Endothelial cell of umbilical vein (primary cell): ENCODE measurements at regions not wholly inside any gene's neighbourhood (a gene's known extent, or its start where the extent isn't known, plus 50 kb on each side); places are given as distances from the start of the nearest gene placed in this dataset.
"Not testable (repeated sequence)": the region's sequence is repeated elsewhere in the genome, so short reads cannot be mapped to it uniquely, and the experiment has no call there.

Experiments used
- BruUV-seq: library from RNA; stranded (reverse); fragments of 400-500 nt; replicated peaks from 2 replicates; lab custom pipeline; 2021; lab: Mats Ljungman, UMichigan
- CTCF ChIA-PET: fragments of 300-600, 350-600 bp; sonication (Branson Sonifier 250); formaldehyde crosslinking; loops from one replicate; lab custom pipeline; 2021; ENCODE audit warnings: antibody characterized with exemption, inconsistent platforms; lab: Charles Lee
- POLR2A ChIA-PET: fragments of 300-600, 350-600 bp; sonication (Branson Sonifier 250); formaldehyde crosslinking; loops from one replicate; lab custom pipeline; 2021; ENCODE audit warnings: antibody characterized with exemption, inconsistent platforms; lab: Charles Lee
- DNase-seq: peaks from one replicate; pipeline ENCODE4 v3.0.0-alpha.2; 2011; ENCODE audit warnings: low read depth, low spot score
- FAIRE-seq: peaks from 2 replicates; lab custom pipeline; 2011; peaks lifted over from hg19 to GRCh38; lab: Jason Lieb, UNC
- H2AFZ ChIP-seq: 2 replicates; pipeline ENCODE4 v1.6.0; 2012; ENCODE audit warnings: low read depth, low read length, control low read depth, inconsistent platforms
- H3K27ac ChIP-seq: 2 replicates; pipeline ENCODE4 v1.5.1; 2011; ENCODE audit warnings: low read depth, mild to moderate bottlenecking, control low read depth, low read length, moderate library complexity; ENCODE audit not compliant: insufficient read depth
- H3K27me3 ChIP-seq, 2 experiments: 2 replicates each; pipeline versions ENCODE4 v1.6.0 to v1.6.1; 2011; ENCODE audit warnings: low read length in 2 of 2, mixed read lengths in 1 of 2; ENCODE audit not compliant: control insufficient read depth in 2 of 2, insufficient read depth in 2 of 2
- H3K36me3 ChIP-seq, 2 experiments: 2 replicates in 1 of 2; 3 replicates in 1 of 2; pipeline ENCODE4 v1.5.1; 2011; ENCODE audit warnings: low read length in 2 of 2, mild to moderate bottlenecking in 1 of 2, moderate library complexity in 1 of 2; ENCODE audit not compliant: control insufficient read depth in 2 of 2, insufficient read depth in 2 of 2; ENCODE audit errors: extremely low read depth in 1 of 2
- H3K4me1 ChIP-seq: 3 replicates; pipeline ENCODE4 v1.5.1; 2011; ENCODE audit warnings: mild to moderate bottlenecking, low read length; ENCODE audit not compliant: control insufficient read depth, insufficient read depth; ENCODE audit errors: extremely low read depth
- H3K4me2 ChIP-seq: 2 replicates; pipeline ENCODE4 v1.6.1; 2011; ENCODE audit warnings: low read length, control low read depth, mixed read lengths; ENCODE audit not compliant: insufficient read depth
- H3K4me3 ChIP-seq, 3 experiments: fragments of 200-600 bp in 1 of 3; sonication (generic), shearing (Covaris generic) in 1 of 3; replicated peaks in 1 of 3; 2 replicates each; pipeline ENCODE4 v1.5.1; 2011 to 2016; ENCODE audit warnings: control low read depth in 3 of 3, low read length in 3 of 3, mild to moderate bottlenecking in 2 of 3, inconsistent platforms in 1 of 3, low read depth in 1 of 3, moderate library complexity in 1 of 3; ENCODE audit not compliant: insufficient read depth in 1 of 3
- H3K79me2 ChIP-seq: 2 replicates; pipeline ENCODE4 v1.6.0; 2012; ENCODE audit warnings: low read length, inconsistent platforms; ENCODE audit not compliant: control insufficient read depth, insufficient read depth
- H3K9ac ChIP-seq: replicated peaks from 2 replicates; pipeline ENCODE3; 2011; ENCODE audit warnings: low read length, control low read depth; ENCODE audit not compliant: insufficient read depth; ENCODE audit errors: extremely low read depth
- H3K9me1 ChIP-seq: replicated peaks from 3 replicates; pipeline ENCODE4 v1.6.0; 2011; ENCODE audit warnings: mild to moderate bottlenecking, low read length; ENCODE audit not compliant: control insufficient read depth, insufficient read depth; ENCODE audit errors: extremely low read depth
- H3K9me3 ChIP-seq: replicated peaks from 2 replicates; pipeline ENCODE4 v1.5.1; 2012; ENCODE audit warnings: low read length, inconsistent platforms; ENCODE audit not compliant: control insufficient read depth, insufficient read depth
- H4K20me1 ChIP-seq: replicated peaks from 2 replicates; pipeline ENCODE3; 2011; ENCODE audit warnings: mild to moderate bottlenecking, low read length; ENCODE audit not compliant: control insufficient read depth, insufficient read depth; ENCODE audit errors: extremely low read depth
- EZH2 ChIP-seq: IDR thresholded peaks from 2 replicates; pipeline ENCODE4 v1.6.1; 2012; ENCODE audit warnings: borderline replicate concordance, low read depth, mild to moderate bottlenecking, moderate library complexity, low read length, inconsistent platforms; ENCODE audit not compliant: severe bottlenecking
- FOS ChIP-seq: IDR thresholded peaks from 2 replicates; pipeline ENCODE4 v1.6.1; 2011; ENCODE audit warnings: mild to moderate bottlenecking, low read length, moderate library complexity, borderline replicate concordance; ENCODE audit not compliant: insufficient read depth
- GATA2 ChIP-seq: IDR thresholded peaks from 2 replicates; pipeline ENCODE4 v1.7.0; 2011; ENCODE audit warnings: low read depth, mild to moderate bottlenecking, moderate library complexity, mixed read lengths, low read length; ENCODE audit not compliant: insufficient read length, insufficient read depth
- JUN ChIP-seq: IDR thresholded peaks from 2 replicates; pipeline ENCODE4 v1.6.1; 2011; ENCODE audit warnings: borderline replicate concordance, low read depth; ENCODE audit not compliant: insufficient read length, insufficient read depth
- MYC ChIP-seq: IDR thresholded peaks from one replicate; pipeline ENCODE4 v1.6.1; 2011; ENCODE audit warnings: mild to moderate bottlenecking, low read depth, low read length
- POLR2A ChIP-seq: IDR thresholded peaks from 2 replicates; pipeline ENCODE4 v1.6.1; 2012; ENCODE audit warnings: low read depth, mild to moderate bottlenecking, control low read depth, low read length
- POLR2AphosphoS5 ChIP-seq: IDR thresholded peaks from 2 replicates; pipeline ENCODE4 v1.6.1; 2012; ENCODE audit warnings: low read depth, mild to moderate bottlenecking, control low read depth, low read length, moderate library complexity; ENCODE audit not compliant: insufficient read depth
- dilution Hi-C: fragments of 300-500 bp; cut with MboI; formaldehyde crosslinking; loops from one replicate; pipeline ENCODE4 v1.15.0; 2019; ENCODE audit warnings: low sequenced_read_pairs; ENCODE audit not compliant: extremely low pct_ligation_motif_present
- intact Hi-C: fragments of 100-400 bp; cut with micrococcal nuclease; formaldehyde crosslinking; loops from one replicate; pipeline ENCODE4 v1.10.0; 2022

DNA sequence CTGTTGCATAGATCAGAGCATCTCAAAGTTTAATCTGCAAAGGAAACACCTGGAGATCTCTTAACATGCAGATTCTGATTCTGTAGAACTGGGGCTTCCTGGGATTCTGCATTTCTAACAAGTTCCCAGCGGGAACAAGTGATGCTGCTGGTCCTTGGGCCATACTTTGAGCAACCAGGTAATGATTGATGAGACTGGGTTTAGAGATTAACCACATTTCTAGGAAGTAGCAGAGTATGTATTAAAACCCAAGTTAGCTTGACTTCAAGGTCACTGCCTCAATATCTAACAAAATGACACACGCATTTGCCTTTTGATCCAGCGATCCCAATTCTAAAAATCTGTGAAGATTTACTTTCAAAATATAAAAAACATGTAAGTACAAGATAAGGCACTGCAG lies 83.0 kb upstream of the DTNBP1 start:
- no peaks in the 10 kb centered on the region for H3K36me3 ChIP-seq
- H4K20me1 ChIP-seq = no peaks in the 10 kb centered on the region
- H2AFZ ChIP-seq = no peak overlapping the region
- H3K27me3 ChIP-seq = peaks cover 0 to 3% of the 10 kb centered on the region in 2 experiments
- H3K79me2 ChIP-seq = no peaks in the 10 kb centered on the region
- no peak for FAIRE-seq
- no peak overlapping the region for H3K4me3 ChIP-seq
- BruUV-seq = no TSS peak
- H3K27ac ChIP-seq = no peak overlapping the region
- intact Hi-C loops (no loop called here), dilution Hi-C loops (no loop called here)
- no peak overlapping the region for H3K9ac ChIP-seq
- H3K4me1 ChIP-seq = no peaks in the 10 kb centered on the region
- no peaks in the 10 kb centered on the region for H3K9me3 ChIP-seq
- no peaks in the 10 kb centered on the region for H3K9me1 ChIP-seq
- no peak overlapping the region for H3K4me2 ChIP-seq
- TF ChIP-seq MYC (no peak), GATA2 (no peak)
- DNase-seq = no peak
- CTCF ChIA-PET = no interaction called here
- POLR2A ChIA-PET = no interaction called here

DNA sequence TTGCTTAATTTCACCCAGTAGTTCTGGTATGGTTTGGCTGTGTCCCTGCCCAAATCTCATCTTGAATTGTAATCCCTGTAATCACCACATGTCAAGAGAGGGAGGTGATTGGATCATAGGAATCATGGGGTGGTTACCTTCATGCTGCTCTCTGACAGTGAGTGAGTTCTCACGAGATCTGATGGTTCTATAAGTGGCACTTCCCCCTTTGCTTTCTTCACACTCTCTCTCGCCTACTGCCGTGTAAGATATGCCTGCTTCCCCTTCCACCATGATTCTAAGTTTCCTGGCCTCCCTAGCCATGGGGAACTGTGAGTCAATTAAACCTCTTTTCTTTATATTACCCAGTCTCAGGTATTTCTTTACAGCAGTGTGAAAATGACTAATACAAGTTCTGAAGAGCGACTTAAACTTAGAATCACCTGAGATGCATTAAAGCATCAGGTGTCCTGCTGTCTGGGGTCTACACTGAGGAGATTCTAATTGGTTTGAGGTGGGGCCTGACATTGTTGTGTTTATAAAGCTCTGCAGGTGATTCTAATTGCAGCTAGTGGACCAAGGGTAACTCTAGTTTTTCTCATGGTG lies 82.1 kb upstream of the DTNBP1 start:
- dilution Hi-C loops (no loop called here), intact Hi-C loops (no loop called here)
- no peak overlapping the region for H3K27ac ChIP-seq
- TF ChIP-seq JUN = no peak
- TF ChIP-seq EZH2 = no peak
- TF ChIP-seq POLR2A = no peak
- no peak for TF ChIP-seq GATA2
- TF ChIP-seq POLR2AphosphoS5 = no peak
- no peak for TF ChIP-seq FOS
- H3K27me3 ChIP-seq = peaks cover 0 to 2% of the 10 kb centered on the region in 2 experiments
- no peaks in the 10 kb centered on the region for H3K36me3 ChIP-seq
- no peak overlapping the region for H2AFZ ChIP-seq
- CTCF ChIA-PET = no interaction called here
- DNase-seq (no peak), FAIRE-seq (no peak)
- no peaks in the 10 kb centered on the region for H4K20me1 ChIP-seq
- no peaks in the 10 kb centered on the region for H3K79me2 ChIP-seq
- H3K9me1 ChIP-seq = no peaks in the 10 kb centered on the region
- H3K4me1 ChIP-seq = no peaks in the 10 kb centered on the region
- H3K9me3 ChIP-seq = no peaks in the 10 kb centered on the region
- no peak overlapping the region for H3K4me2 ChIP-seq
- no peak overlapping the region for H3K9ac ChIP-seq
- no TSS peak for BruUV-seq
- H3K4me3 ChIP-seq = no peak overlapping the region
- POLR2A ChIA-PET = no interaction called here

DNA sequence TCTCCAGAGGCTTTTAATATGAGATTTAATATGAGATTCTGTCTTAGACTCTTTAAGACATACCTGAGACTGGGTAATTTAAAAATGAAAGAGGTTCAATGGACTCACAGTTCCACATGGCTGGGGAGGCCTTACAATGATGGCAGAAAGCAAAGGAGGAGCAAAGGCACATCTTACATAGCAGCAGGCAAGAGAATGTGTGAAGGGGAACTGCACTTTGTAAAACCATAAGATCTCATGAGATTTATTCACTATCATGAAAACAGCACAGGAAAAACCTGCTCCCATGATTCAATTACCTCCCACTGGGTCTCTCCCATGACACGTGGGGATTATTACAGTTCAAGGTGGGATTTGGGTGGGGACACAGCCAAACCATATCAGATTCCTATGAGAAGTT lies 79.2 kb upstream of the DTNBP1 start:
- intact Hi-C loops, H3K9ac ChIP-seq, H3K4me1 ChIP-seq, BruUV-seq, H3K9me3 ChIP-seq, DNase-seq, dilution Hi-C loops, H3K27ac ChIP-seq, H3K4me3 ChIP-seq, H3K27me3 ChIP-seq, H3K4me2 ChIP-seq, CTCF ChIA-PET, FAIRE-seq, H4K20me1 ChIP-seq, H3K36me3 ChIP-seq, H3K79me2 ChIP-seq, POLR2A ChIA-PET, H3K9me1 ChIP-seq, H2AFZ ChIP-seq: not testable (repeated sequence)
